Mesothelial cell of epicardium (in vitro differentiated cells): ENCODE measurements at regions not wholly inside any gene's neighbourhood (a gene's known extent, or its start where the extent isn't known, plus 50 kb on each side); places are given as distances from the start of the nearest gene placed in this dataset.

Experiments used
- DNase-seq, 2 experiments: peaks; one replicate each; pipeline ENCODE4 v3.0.0; 2021; ENCODE audit warnings: low spot score in 2 of 2; ENCODE audit not compliant: unreplicated experiment in 2 of 2
- H3K27ac Mint-ChIP-seq: 2 replicates; pipeline ENCODE4 v1.8.0; 2021; ENCODE audit warnings: mixed read lengths
- H3K27me3 Mint-ChIP-seq: 2 replicates; pipeline ENCODE4 v1.8.0; 2021; ENCODE audit warnings: low read depth, mixed read lengths
- H3K36me3 Mint-ChIP-seq: 2 replicates; pipeline ENCODE4 v1.8.0; 2021; ENCODE audit warnings: mixed read lengths
- H3K4me1 Mint-ChIP-seq: 2 replicates; pipeline ENCODE4 v1.8.0; 2021; ENCODE audit warnings: mixed read lengths
- H3K4me3 Mint-ChIP-seq: 2 replicates; pipeline ENCODE4 v1.8.0; 2021; ENCODE audit warnings: mild to moderate bottlenecking, moderate library complexity, mixed read lengths
- H3K9me3 Mint-ChIP-seq: 2 replicates; pipeline ENCODE4 v1.8.0; 2021; ENCODE audit warnings: mixed read lengths
- CTCF ChIP-seq: fragments of 200-600 bp; sonication (generic); IDR thresholded peaks from one replicate; pipeline ENCODE4 v1.5.0; 2021; ENCODE audit warnings: antibody characterized with exemption; ENCODE audit not compliant: unreplicated experiment

GRCh38 chr13:59493436-59493965 lies 670.2 kb downstream of the DIAPH3 start:
- H3K27ac Mint-ChIP-seq = no peak overlapping the region

DNA sequence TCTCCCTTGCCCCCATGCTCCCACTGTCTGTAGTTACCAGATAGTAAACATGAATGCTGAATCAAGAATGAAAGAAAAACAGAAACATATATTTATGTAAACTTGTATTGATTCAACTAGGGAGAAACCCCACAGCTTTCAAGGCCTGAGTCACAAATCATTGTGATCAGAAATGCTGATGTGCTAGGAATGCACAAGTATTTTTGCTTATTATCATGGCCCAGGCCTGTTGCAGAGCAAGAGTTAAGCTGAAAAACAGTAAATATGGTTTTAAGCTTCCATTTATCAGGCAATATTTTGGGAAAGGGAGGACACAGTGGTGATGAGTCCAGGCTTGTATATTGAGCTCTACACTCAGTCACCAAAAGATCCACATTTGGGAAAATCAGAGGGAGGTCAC lies 669.6 kb downstream of the DIAPH3 start:
- no peak for DNase-seq
- Mint-ChIP-seq H3K4me1 (peaks cover 54% of the 10 kb centered on the region), H3K36me3 (no peaks in the 10 kb centered on the region), H3K27me3 (no peaks in the 10 kb centered on the region), H3K27ac (no peak overlapping the region), H3K9me3 (no peaks in the 10 kb centered on the region), H3K4me3 (no peak overlapping the region)
- TF ChIP-seq CTCF = no peak

More at GRCh38 chr13:59493436-59493965, 670.2 kb downstream of the DIAPH3 start:
- Mint-ChIP-seq H3K36me3 (no peaks in the 10 kb centered on the region), H3K9me3 (no peaks in the 10 kb centered on the region), H3K4me1 (peaks cover 54% of the 10 kb centered on the region), H3K4me3 (no peak overlapping the region), H3K27me3 (no peaks in the 10 kb centered on the region)
- TF ChIP-seq CTCF = no peak
- DNase-seq = no peak

DNA sequence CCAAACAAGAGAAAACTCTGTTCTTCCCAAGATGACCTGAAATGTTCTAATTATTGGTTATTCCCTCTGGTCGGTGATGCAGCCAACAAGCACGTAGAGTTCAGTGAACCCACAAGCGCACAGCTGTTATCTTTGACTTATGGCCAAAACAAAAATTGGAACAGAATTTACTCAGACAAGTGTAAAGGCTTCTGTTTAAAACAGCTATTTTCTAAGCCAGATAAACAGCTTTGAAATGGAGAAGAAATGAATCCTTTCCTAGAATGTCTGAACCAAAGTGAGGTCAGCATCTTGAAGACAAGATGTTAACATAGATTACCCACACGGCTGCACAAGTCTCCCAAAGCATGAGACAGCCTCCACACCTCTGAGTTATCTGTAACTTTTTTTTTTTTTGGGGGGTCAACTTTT lies 669.2 kb downstream of the DIAPH3 start:
- no peak for DNase-seq
- no peaks in the 10 kb centered on the region for H3K36me3 Mint-ChIP-seq
- H3K27ac Mint-ChIP-seq = no peak overlapping the region
- H3K4me1 Mint-ChIP-seq = peaks cover 54% of the 10 kb centered on the region
- no peaks in the 10 kb centered on the region for H3K27me3 Mint-ChIP-seq
- H3K4me3 Mint-ChIP-seq = no peak overlapping the region
- TF ChIP-seq CTCF = no peak
- peaks cover 3% of the 10 kb centered on the region for H3K9me3 Mint-ChIP-seq

GRCh38 chr13:59495299-59495698 lies 668.4 kb downstream of the DIAPH3 start:
- peaks cover 6% of the 10 kb centered on the region for H3K9me3 Mint-ChIP-seq
- no peaks in the 10 kb centered on the region for H3K27me3 Mint-ChIP-seq
- DNase-seq = no peak
- H3K27ac Mint-ChIP-seq = no peak overlapping the region
- TF ChIP-seq CTCF = no peak
- no peaks in the 10 kb centered on the region for H3K36me3 Mint-ChIP-seq
- H3K4me1 Mint-ChIP-seq = peaks cover 54% of the 10 kb centered on the region
- H3K4me3 Mint-ChIP-seq = no peak overlapping the region

DNA sequence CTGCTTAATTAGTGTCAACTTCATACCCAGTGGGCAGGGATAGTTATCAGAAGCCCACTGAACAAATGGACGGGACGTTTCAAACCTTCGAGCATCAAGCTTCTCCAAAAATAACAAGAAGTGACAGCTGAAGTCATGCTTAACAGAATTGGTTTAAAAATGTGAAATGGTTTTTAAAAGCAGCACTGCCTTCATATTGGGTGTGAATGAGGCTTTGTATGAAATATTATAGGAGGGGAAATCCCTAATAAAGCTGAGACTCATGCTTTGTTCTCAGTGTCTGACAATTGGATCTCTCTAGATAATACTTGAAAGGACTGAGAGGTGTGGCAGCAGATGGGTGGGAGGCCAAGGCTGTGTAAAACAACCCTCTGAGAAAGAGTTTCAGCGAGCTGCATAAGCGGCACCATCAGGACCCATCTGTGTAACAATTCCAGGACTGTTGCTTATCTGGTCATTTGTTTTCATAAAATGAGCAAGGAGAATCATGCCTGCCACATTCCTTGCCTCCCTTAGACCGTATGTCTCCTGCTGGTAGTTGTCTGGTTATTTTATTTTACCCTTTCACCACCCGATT lies 667.7 kb downstream of the DIAPH3 start:
- Mint-ChIP-seq H3K4me1 (peaks cover 54% of the 10 kb centered on the region), H3K9me3 (peaks cover 6% of the 10 kb centered on the region), H3K27ac (peak overlapping the region; percentile 63), H3K36me3 (no peaks in the 10 kb centered on the region), H3K4me3 (no peak overlapping the region), H3K27me3 (no peaks in the 10 kb centered on the region)
- DNase-seq = no peak
- TF ChIP-seq CTCF = no peak
